NB4 (cell line): ENCODE measurements at regions not wholly inside any gene's neighbourhood (a gene's known extent, or its start where the extent isn't known, plus 50 kb on each side); places are given as distances from the start of the nearest gene placed in this dataset.
"Not testable (repeated sequence)": the region's sequence is repeated elsewhere in the genome, so short reads cannot be mapped to it uniquely, and the experiment has no call there.

ENCODE experiments used
- DNase-seq: peaks from one replicate; pipeline ENCODE4 v3.0.0; 2010; ENCODE audit warnings: low read depth
- H3K4me3 ChIP-seq: one replicate; pipeline ENCODE4 v1.5.1; 2011; ENCODE audit warnings: mild to moderate bottlenecking, low read depth, low read length, moderate library complexity
- CTCF ChIP-seq: IDR thresholded peaks from one replicate; pipeline ENCODE4 v1.5.1; 2012; ENCODE audit warnings: low read depth, low read length
- MYC ChIP-seq: IDR thresholded peaks from 2 replicates; pipeline ENCODE4 v1.6.1; 2011; ENCODE audit warnings: low read depth, low read length
- POLR2A ChIP-seq: IDR thresholded peaks from 2 replicates; pipeline ENCODE4 v1.6.1; 2011; ENCODE audit warnings: mild to moderate bottlenecking; ENCODE audit not compliant: insufficient read length; ENCODE audit errors: extremely low read depth
- TF ChIP-seq, protein P1 (sequence below): IDR thresholded peaks from 2 replicates; pipeline ENCODE4 v1.6.1; 2011; ENCODE audit warnings: low read depth, low read length

DNA sequence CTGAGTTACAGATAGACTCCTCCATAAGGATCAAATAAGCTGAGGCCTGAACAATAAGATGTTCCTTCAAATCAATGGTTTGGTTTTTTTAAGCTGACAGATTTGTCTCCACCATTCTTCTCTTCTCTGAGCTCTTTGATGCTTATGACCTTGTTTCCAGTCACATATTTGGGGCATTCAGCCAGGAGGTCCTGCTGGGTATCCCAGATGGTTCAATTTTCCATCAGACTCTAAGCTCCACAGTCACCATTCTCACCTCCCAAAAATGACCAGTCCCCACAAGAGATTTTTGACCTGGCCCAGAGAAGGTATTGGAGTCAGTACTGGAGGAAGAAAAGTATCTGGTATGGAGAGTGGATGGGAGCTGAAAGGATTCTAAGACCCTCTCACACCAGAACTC lies 74.6 kb upstream of the FRMPD3 start:
- H3K4me3 ChIP-seq, result no peak overlapping the region
- no peak for DNase-seq
- TF ChIP-seq MYC (no peak), POLR2A (no peak), CTCF (no peak)
- TF ChIP-seq, protein P1, sequence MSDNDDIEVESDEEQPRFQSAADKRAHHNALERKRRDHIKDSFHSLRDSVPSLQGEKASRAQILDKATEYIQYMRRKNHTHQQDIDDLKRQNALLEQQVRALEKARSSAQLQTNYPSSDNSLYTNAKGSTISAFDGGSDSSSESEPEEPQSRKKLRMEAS, result no peak

DNA sequence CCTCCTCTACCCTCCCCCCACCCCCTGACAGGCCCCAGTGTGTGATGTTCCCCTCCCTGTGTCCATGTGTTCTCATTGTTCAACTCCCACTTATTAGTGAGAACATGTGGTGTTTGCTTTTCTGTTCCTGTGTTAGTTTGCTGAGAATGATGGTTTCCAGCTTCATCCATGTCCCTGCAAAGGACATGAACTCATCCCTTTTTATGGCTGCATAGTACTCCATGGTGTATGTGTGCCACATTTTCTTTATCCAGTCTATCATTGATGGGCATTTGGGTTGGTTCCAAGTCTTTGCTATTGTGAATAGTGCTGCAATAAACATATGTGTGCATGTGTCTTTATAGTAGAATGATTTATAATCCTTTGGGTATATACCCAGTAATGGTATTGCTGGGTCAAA lies 73.3 kb upstream of the FRMPD3 start:
- DNase-seq, H3K4me3 ChIP-seq: not testable (repeated sequence)

DNA sequence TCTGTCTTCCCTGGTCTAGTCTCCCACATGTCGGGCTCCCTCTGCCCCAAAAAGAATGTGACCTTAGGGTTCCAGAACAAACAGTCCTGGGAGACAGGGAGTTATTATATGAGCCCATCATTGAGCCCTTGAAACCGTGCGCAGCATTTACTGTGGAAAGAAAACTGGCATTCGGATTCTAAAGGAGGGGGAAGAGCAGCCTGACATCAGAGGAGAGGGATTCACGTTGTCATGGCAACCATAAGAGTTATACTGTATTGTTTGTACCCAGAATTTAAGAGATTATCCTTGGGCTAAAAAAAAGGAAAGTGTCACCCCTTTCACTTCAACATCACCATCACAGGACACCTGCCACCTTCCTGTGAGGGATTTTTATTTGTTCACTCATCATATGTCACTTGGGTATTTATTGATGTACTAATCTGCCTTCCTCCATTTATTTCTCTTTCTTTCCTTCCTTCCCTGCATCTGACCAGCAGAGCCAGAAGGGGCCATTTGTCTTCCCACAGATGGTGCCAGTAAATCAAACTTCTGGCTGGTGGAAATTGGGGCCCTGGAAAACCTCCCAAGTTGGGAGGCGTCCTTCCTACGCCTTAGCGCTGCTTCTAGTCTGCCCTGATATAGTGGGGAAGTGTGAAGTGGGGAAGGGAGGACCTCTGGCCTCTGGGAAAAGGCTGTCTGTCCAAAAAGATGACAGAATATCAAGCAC lies 64.9 kb upstream of the FRMPD3 start:
- no peak for DNase-seq
- TF ChIP-seq, protein P1, result no peak
- no peak overlapping the region for H3K4me3 ChIP-seq

DNA sequence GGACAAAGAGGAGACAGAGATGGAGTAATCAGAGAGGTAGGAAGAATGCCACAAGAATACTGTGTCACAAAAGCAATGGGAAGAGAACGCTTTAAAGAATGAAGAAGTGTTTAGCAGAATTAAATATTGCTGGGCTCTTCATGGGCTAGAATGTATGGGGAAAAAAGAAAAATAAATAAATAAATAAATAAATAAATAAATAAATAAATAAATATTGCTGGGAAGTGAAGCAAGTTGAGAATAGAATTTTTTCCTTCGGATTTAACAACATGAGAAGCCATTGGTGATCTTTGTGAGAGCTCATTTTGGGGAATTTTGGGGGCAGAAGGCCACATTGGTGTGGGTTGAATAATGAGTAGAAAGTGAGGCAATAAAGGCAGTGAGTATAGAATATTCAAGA lies 59.7 kb upstream of the FRMPD3 start:
- TF ChIP-seq MYC (no peak), POLR2A (no peak), CTCF (no peak)
- TF ChIP-seq, protein P1, result no peak
- no peak for DNase-seq
- no peak overlapping the region for H3K4me3 ChIP-seq

DNA sequence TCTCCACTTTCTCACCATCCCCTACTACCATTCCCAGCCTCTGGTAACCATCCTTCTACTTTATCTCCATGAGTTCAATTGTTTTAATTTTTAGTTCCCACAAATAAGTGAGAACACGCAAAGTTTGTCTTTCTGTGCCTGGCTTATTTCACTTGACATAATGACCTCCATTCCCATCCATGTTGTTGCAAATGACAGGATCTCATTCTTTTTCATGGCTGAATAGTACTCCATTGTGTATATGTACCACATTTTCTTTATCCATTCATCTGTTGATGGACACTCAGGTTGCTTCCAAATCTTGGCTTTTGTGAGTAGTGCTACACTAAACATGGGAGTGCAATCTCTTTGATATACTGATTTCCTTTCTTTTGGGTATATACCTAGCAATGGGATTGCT lies 55.8 kb upstream of the FRMPD3 start:
- not testable (repeated sequence) for DNase-seq, H3K4me3 ChIP-seq

- H3K4me3 ChIP-seq, result no peak overlapping the region
- DNase-seq, result no peak
- TF ChIP-seq, protein P1, result no peak
- TF ChIP-seq POLR2A (no peak), CTCF (no peak), MYC (no peak)
Observed at GRCh38 chrX:107396235-107396634, 53.2 kb upstream of the FRMPD3 start.

DNA sequence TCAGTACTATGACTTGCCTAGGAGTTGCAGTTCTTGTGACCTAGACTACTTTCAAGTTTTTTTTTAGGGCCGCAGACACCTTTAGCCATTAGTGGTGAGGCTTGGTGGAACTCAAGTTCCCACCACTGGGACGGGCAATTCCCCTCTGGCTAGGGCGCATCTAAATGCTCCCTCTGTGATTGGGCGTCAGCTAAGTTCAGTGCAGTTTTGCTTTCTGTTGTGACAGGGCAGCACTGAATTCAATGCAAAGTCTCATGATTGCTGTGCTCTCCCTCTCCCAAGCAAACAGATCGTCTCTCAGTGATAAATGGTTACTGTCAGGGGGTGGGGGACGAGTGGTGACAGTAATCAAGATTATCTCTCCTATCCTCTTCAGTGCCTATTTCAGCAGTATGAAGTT lies 52.7 kb upstream of the FRMPD3 start:
- DNase-seq, result no peak

More for the DNA sequence above, 52.7 kb upstream of the FRMPD3 start:
- no peak overlapping the region for H3K4me3 ChIP-seq
- TF ChIP-seq, protein P1, result no peak
- no peak for TF ChIP-seq POLR2A
- no peak for TF ChIP-seq CTCF
- TF ChIP-seq MYC, result no peak
